ENCODE measurements at regions not wholly inside any gene's neighbourhood (a gene's known extent, or its start where the extent isn't known, plus 50 kb on each side); places are given as distances from the start of the nearest gene placed in this dataset.

GRCh38 chr14:100438271-100438670, 115.1 kb downstream of the SLC25A47 start:
- TF ChIP-seq CTCF (IDR thresholded peaks at IDR 0.05; ENCODE audit: poor library complexity) (no peak), EZH2 (IDR thresholded peaks at IDR 0.05; ENCODE audit: borderline replicate concordance) (no peak), EZH2phosphoT487 (IDR thresholded peaks at IDR 0.05; ENCODE audit: low read depth, severe bottlenecking, unreplicated experiment) (no peak)

Measured in hepatocyte (in vitro differentiated cells).